ENCODE measurements at regions not wholly inside any gene's neighbourhood (a gene's known extent, or its start where the extent isn't known, plus 50 kb on each side); places are given as distances from the start of the nearest gene placed in this dataset.

GRCh38 chr14:53536446-53536845 is 383.3 kb upstream of the DDHD1 start:
- Histone ChIP-seq H2BK12ac (ENCODE audit: low read depth, low read length) (no peak overlapping the region), H3K4me1 (replicated peaks in 1 of 4; ENCODE audit: control insufficient read depth in 3 of 4, insufficient read depth in 4 of 4, low read length in 3 of 4) (no peaks in the 10 kb centered on the region), H4K8ac (ENCODE audit: extremely low read depth, insufficient read depth, low read length) (no peak overlapping the region), H3K9me3 (ENCODE audit: insufficient read depth in 2 of 2, low read depth in 1 of 2, low read length in 1 of 2) (no peaks in the 10 kb centered on the region), H3K79me1 (ENCODE audit: low read depth, low read length) (no peaks in the 10 kb centered on the region), H3K27ac (ENCODE audit: low read depth, low read length) (no peak overlapping the region), H3K23me2 (ENCODE audit: low read depth, low read length) (no peaks in the 10 kb centered on the region), H3K36me3 (ENCODE audit: control insufficient read depth in 2 of 4, insufficient read depth in 4 of 4, low read length in 3 of 4) (no peaks in the 10 kb centered on the region), H3K18ac (ENCODE audit: extremely low read depth, low read length) (no peak overlapping the region), H2AK5ac (ENCODE audit: low read depth, low read length) (no peak overlapping the region), H3K4ac (replicated peaks; ENCODE audit: insufficient read length, low read depth, low read length) (no peak overlapping the region), H3K23ac (ENCODE audit: insufficient read length) (no peak overlapping the region), H2BK20ac (ENCODE audit: low read length) (no peak overlapping the region), H3K56ac (replicated peaks; ENCODE audit: insufficient read length, low read depth, low read length) (no peak overlapping the region), H3K4me3 (ENCODE audit: extremely low read depth in 1 of 4, insufficient read depth in 2 of 4, low read depth in 3 of 4, low read length in 4 of 4) (no peak overlapping the region), H3K14ac (ENCODE audit: insufficient read length) (no peak overlapping the region), H3K9ac (replicated peaks in 1 of 4; ENCODE audit: extremely low read depth in 1 of 4, low read depth in 3 of 4, low read length in 3 of 4) (no peak overlapping the region), H3K4me2 (ENCODE audit: insufficient read depth in 1 of 2, low read depth in 2 of 2, low read length in 2 of 2) (no peak overlapping the region), H4K20me1 (replicated peaks in 1 of 2; ENCODE audit: control insufficient read depth in 1 of 2, insufficient read depth in 2 of 2, low read length in 2 of 2) (no peaks in the 10 kb centered on the region), H4K91ac (replicated peaks; ENCODE audit: insufficient read length, low read length) (no peak overlapping the region), H3K79me2 (ENCODE audit: control insufficient read depth in 1 of 2, insufficient read depth in 2 of 2, low read length in 2 of 2) (no peaks in the 10 kb centered on the region), H2AFZ (ENCODE audit: low read length) (no peak overlapping the region), H4K5ac (ENCODE audit: insufficient read length, low read depth, low read length) (no peak overlapping the region), H2BK120ac (replicated peaks; ENCODE audit: low read depth, low read length) (no peak overlapping the region), H2BK15ac (ENCODE audit: low read length) (no peak overlapping the region), H2BK5ac (ENCODE audit: low read depth, low read length) (no peak overlapping the region), H3K27me3 (replicated peaks in 1 of 4; ENCODE audit: control insufficient read depth in 3 of 4, extremely low read depth in 1 of 4, insufficient read depth in 3 of 4, low read length in 3 of 4) (no peaks in the 10 kb centered on the region)
- ChIA-PET CTCF (ENCODE audit: partially characterized antibody) (interaction anchor here (0.9 to 1.1 kb wide), 2 partner anchors 104 to 811 kb away, joined by 3 to 4 read pairs; no protein-coding TSS in a partner anchor), POLR2A (ENCODE audit: partially characterized antibody) (no interaction called here)
- no peak for FAIRE-seq
- DNase-seq (ENCODE audit: low read depth in 1 of 2, low spot score in 2 of 2) = no peak
- 85% methylated on average over 2 of the region's 2 CpGs; no CpG with 5 or more reads in 1 of the 2 experiments for WGBS, 2 experiments (ENCODE audit: extremely low coverage in 1 of 2, insufficient coverage in 1 of 2, insufficient read length in 1 of 2, insufficient replicate concordance in 2 of 2, low coverage in 1 of 2, low lambda C conversion rate in 2 of 2, missing lambda C conversion rate in 1 of 2)
- TF ChIP-seq SIN3A (conservative IDR thresholded peaks at IDR 0.05 in 1 of 2, IDR thresholded peaks at IDR 0.05 in 1 of 2; ENCODE audit: low read depth in 1 of 2, low read length in 2 of 2) (no peak), KDM1A (IDR thresholded peaks at IDR 0.05; ENCODE audit: borderline replicate concordance, low read length) (no peak), CREB1 (IDR thresholded peaks at IDR 0.05) (no peak), CHD2 (IDR thresholded peaks at IDR 0.05; ENCODE audit: low read length) (no peak), ASH2L (IDR thresholded peaks at IDR 0.05; ENCODE audit: low read length) (no peak), TAF7 (optimal IDR thresholded peaks at IDR 0.05; ENCODE audit: borderline replicate concordance, low read depth, low read length) (no peak), HDAC6 (IDR thresholded peaks at IDR 0.05; ENCODE audit: low read depth, low read length) (no peak), CTCF (IDR thresholded peaks at IDR 0.05; ENCODE audit: control extremely low read depth in 1 of 3, insufficient read depth in 1 of 3, low read depth in 1 of 3, low read length in 3 of 3) (no peak), SIRT6 (IDR thresholded peaks at IDR 0.05; ENCODE audit: low read length) (no peak), MAFK (IDR thresholded peaks at IDR 0.05; ENCODE audit: low read depth, low read length) (no peak), SUZ12 (IDR thresholded peaks at IDR 0.05; ENCODE audit: low read length) (no peak), BACH1 (IDR thresholded peaks at IDR 0.05; ENCODE audit: low read length) (no peak), ZNF274 (IDR thresholded peaks at IDR 0.05; ENCODE audit: borderline replicate concordance, extremely low read depth, low read length) (no peak)

Measured in H1 (cell line).